Glomerular visceral epithelial cell (primary cell): ENCODE measurements at regions not wholly inside any gene's neighbourhood (a gene's known extent, or its start where the extent isn't known, plus 50 kb on each side); places are given as distances from the start of the nearest gene placed in this dataset.
"Not testable (repeated sequence)": the region's sequence is repeated elsewhere in the genome, so short reads cannot be mapped to it uniquely, and the experiment has no call there.

Source experiments
- DNase-seq: peaks from one replicate; pipeline ENCODE4 v3.0.0-alpha.2; 2016; ENCODE audit errors: extremely low spot score

- DNase-seq = not testable (repeated sequence)
These were observed 207.9 kb downstream of the TMEM121 start for GRCh38 chr14:105734241-105734640.

DNA sequence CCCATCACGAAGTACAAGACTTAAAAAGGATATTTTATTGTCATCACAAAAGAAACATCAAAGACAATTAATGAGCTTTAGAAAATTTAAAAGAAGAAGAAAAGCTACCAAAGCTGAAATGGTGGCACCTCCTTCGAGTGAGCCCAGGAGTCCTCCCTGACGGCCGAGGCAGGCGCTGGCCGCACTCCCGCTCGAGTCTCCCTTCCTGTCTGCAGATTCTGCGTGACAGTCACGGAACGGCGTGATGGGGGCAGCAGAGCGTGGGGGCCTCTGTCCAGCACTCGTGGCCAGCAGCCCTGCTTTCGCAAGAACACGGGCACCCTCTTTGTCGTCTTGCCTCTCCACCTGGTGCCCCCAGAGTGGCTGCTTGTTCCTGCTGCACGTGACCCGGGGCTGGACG, 209.9 kb downstream of the TMEM121 start:
- not testable (repeated sequence) for DNase-seq

- DNase-seq = no peak
These were observed 211.3 kb downstream of the TMEM121 start for GRCh38 chr14:105737504-105738246.

GRCh38 chr14:105738638-105739037, 212.3 kb downstream of the TMEM121 start:
- no peak for DNase-seq

DNA sequence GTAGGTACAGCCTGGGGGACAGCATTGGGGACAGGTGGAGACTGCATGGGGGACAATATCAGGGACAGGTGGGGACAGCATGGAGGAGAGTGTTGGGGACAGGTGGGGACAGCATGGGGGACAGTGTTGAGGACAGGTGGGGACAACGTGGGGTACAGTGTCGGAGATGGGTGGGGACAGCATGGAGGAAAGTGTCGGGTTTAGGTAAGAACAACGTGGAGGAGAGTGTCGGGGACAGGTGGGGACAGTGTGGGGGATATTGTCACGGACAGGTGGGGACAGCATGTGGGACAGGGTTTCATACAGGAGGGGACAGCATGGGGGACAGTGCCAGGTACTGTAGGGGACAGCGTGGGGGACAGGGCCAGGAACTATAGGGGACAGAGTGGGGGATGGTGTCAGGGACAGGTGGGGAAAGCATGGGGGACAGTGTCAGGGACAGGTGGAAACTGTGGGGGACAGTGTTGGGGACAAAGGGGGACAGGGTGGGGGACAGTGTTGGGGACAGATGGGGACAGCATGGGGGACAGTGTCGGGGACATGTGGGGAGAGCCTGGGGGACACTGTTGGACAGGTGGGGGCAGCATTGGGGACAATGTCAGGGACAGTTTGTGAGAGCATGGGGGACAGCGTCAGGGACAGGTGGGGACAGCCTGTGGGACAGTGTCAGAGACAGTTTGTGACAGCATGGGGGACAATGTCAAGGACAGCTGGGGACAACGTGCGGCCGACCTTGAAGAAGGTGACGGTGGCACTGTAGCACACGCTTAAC, 213.1 kb downstream of the TMEM121 start:
- no peak for DNase-seq

DNA sequence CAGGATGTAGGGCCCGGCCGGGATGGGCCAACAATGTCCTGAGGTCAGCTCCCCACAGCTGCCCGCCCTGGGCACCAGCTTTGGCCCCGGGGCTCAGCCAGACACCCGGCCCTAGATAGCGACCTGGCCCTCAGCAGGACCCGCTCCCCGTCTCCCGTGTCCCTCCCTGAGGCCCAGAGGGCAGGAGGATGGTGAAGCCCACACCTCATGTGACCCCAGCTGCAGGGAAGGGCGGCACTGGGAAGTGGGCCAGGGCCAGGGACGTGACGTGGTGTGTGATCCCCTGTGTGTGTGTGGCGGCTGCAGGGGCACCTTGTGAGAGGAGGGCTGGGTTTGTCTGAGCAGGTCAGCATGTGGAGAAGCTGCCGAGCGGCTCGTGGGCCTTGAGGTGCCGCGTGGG, 213.9 kb downstream of the TMEM121 start:
- DNase-seq = not testable (repeated sequence)

DNA sequence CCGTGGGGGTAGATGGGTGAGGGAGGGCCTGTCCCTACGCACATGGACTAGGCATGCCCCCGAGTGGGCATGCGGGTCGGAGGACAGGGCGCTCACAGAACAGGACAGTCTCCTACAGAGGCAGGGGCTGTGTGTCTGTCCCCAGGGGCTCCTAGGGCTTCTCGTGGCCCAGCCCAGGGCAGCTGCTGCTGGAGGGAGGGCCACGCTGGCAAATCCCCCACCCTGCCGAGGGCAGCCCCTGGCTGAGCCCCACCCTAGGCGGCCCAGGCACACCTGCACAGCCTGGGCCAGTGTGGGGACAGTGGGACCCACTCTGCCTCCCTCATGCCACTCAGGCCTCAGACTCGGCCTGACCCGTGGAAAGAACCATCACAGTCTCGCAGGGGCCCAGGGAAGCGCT, 214.6 kb downstream of the TMEM121 start:
- not testable (repeated sequence) for DNase-seq

- not testable (repeated sequence) for DNase-seq
These were observed 215.5 kb downstream of the TMEM121 start for GRCh38 chr14:105741707-105742530.

- no peak for DNase-seq
These were observed 216.1 kb downstream of the TMEM121 start for GRCh38 chr14:105742531-105742848.

DNA sequence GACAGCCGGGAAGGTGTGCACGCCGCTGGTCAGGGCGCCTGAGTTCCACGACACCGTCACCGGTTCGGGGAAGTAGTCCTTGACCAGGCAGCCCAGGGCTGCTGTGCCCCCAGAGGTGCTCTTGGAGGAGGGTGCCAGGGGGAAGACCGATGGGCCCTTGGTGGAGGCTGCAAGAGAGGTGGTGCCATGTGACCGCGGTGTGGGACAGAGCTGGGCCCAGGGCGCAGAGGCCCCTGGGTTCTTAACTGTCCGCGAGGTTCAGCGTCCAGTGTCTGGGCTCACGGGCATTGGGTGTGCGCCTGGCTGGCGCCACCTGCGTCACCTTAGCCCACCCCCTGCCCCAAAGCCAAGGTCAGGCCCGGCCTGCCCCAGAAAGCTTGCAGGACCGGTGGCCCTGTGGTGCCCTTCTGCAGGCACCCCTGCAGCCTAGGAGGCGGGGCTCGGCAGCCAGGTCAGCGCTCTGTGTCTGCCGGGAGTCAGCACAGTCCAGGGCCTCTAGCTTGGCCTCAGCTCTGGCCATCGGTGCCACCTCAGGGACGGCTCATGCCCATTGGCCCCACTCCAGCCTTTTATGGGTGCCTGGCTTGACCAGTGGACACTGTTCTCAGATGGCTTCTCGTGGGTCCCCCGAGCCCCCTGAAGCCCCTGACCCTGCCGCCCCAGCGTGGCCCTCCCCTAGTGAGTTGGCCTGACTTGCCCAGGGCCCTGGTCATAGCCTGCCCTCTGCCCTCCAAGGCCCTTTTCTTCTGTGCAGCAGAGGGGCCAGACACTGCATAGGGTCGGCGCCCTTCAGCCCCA, 216.7 kb downstream of the TMEM121 start:
- DNase-seq = not testable (repeated sequence)

GRCh38 chr14:105744213-105744787, 217.9 kb downstream of the TMEM121 start:
- DNase-seq = not testable (repeated sequence)

GRCh38 chr14:105745433-105746123, 219.2 kb downstream of the TMEM121 start:
- DNase-seq = no peak

- DNase-seq = no peak
These were observed 219.7 kb downstream of the TMEM121 start for GRCh38 chr14:105746124-105746514.

GRCh38 chr14:105746800-105747502, 220.6 kb downstream of the TMEM121 start:
- not testable (repeated sequence) for DNase-seq

DNA sequence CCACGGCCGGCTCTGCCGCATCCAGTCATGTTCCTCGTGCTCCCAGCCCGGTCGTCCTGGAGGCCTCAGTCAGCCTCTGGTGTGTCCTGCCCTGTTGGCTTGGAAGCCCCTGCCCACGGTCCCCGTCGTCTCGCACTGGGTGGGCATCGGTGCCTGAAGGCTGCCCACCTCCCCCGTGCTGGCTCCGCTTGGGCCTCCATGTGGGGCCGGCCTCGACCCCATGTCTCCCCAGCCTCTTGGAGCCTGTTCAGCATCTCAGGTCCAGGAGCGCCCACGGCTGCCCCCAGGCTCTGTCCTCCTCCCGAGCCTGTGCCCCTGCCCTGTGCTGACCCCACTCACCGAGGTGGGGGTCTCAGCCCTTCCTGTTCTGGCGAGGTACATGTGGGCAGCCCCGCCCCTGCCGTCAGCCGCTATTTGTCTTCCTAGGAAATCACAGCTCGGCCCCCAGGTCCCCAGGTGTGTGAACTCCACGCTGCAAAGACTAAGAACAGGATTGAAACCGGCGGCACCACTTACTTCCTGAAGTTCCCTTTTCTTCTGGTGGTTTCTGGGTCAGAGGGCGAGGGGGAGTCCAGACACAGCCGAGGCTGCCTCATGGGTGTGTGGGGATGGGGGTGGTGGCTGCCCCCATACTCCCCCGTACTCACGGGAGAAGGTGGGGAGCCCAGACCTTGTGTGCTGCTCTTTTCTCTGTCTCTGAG, 221.3 kb downstream of the TMEM121 start:
- not testable (repeated sequence) for DNase-seq

- peak; percentile 35 for DNase-seq
These were observed 221.8 kb downstream of the TMEM121 start for GRCh38 chr14:105748204-105748578.

DNA sequence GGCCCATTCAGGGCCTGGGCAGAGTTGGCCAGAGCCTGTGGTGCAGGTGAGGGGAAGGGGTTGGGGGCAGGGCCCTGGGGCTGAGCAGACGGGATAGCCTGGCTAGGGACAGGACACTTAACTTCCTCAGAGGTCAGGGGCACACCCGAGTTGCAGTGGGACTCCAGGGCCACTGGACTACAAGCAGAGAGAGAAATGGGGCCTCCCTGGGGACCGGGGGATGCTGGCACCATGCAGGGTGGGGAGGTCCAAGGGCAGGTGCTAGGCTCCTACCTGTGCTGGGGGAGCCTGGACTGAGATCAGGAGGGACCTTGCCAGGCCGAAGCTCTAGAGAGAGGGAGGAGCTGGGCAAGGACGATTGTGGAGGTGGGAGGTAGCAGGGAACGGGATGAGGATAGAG, 222.3 kb downstream of the TMEM121 start:
- not testable (repeated sequence) for DNase-seq

DNA sequence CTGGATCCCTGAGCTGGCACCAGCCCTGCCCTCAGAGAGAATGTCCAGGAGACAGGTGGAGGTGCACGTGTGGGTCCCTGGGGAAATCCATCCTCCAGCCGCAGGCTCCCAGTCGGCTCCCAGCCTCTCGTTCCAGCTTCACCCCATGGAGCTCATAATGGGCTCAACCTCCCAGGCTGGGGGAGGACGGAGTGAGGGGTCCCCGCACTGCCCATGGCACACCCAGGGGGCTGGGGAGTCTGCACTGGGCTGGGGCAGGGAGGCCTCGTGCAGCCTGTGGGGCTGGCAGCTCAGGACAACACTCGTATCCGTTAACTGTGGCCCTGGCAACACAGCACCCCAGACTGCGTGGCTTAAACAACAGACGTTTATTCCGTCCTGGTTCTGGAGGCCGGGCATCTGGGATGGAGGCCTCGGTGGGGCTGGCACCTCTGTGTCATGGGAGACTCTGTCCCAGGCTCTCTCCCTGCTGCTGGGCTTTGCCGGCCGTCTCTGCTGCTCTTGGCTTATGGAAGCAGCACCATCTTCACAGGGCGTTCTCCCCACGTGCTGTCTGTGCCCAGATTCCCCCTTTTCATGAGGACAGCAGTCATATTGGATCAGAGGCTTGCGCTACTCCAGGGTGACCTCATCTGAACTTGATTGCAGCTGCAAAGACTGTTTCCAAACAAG, 223.6 kb downstream of the TMEM121 start:
- DNase-seq = not testable (repeated sequence)

GRCh38 chr14:105751291-105751751, 224.9 kb downstream of the TMEM121 start:
- not testable (repeated sequence) for DNase-seq
